Progenitor cell of endocrine pancreas (in vitro differentiated cells): ENCODE measurements at regions not wholly inside any gene's neighbourhood (a gene's known extent, or its start where the extent isn't known, plus 50 kb on each side); places are given as distances from the start of the nearest gene placed in this dataset.

ENCODE experiments used
- DNase-seq: peaks from one replicate; pipeline ENCODE4 v3.0.0; 2021; ENCODE audit warnings: low spot score; ENCODE audit not compliant: unreplicated experiment
- H3K27ac Mint-ChIP-seq: 2 replicates; pipeline ENCODE4 v1.8.0; 2021; ENCODE audit warnings: mild to moderate bottlenecking, moderate library complexity, mixed read lengths
- H3K27me3 Mint-ChIP-seq: 2 replicates; pipeline ENCODE4 v1.8.0; 2021; ENCODE audit warnings: mixed read lengths
- H3K36me3 Mint-ChIP-seq: 2 replicates; pipeline ENCODE4 v1.8.0; 2022; ENCODE audit warnings: mixed read lengths; ENCODE audit not compliant: insufficient read depth
- H3K4me1 Mint-ChIP-seq: 2 replicates; pipeline ENCODE4 v1.8.0; 2021; ENCODE audit warnings: low read depth, mixed read lengths
- H3K4me3 Mint-ChIP-seq: 2 replicates; pipeline ENCODE4 v1.8.0; 2021; ENCODE audit warnings: low read depth, mild to moderate bottlenecking, moderate library complexity, mixed read lengths
- H3K9me3 Mint-ChIP-seq: 2 replicates; pipeline ENCODE4 v1.8.0; 2021; ENCODE audit warnings: low read depth, mixed read lengths
- CTCF ChIP-seq: fragments of 200-600 bp; sonication (generic); IDR thresholded peaks from one replicate; pipeline ENCODE4 v1.5.0; 2021; ENCODE audit warnings: antibody characterized with exemption, mild to moderate bottlenecking; ENCODE audit not compliant: unreplicated experiment

- Mint-ChIP-seq H3K4me3 (no peak overlapping the region), H3K4me1 (peaks cover 10% of the 10 kb centered on the region), H3K27me3 (no peaks in the 10 kb centered on the region), H3K27ac (no peak overlapping the region), H3K9me3 (peaks cover 4% of the 10 kb centered on the region), H3K36me3 (peaks cover 2% of the 10 kb centered on the region)
- no peak for DNase-seq
- TF ChIP-seq CTCF = no peak
These were observed 182.2 kb downstream of the WDR11 start for GRCh38 chr10:121033366-121033765.

GRCh38 chr10:121036431-121036830 lies 185.3 kb downstream of the WDR11 start:
- no peak for TF ChIP-seq CTCF
- Mint-ChIP-seq H3K4me3 (no peak overlapping the region), H3K27me3 (no peaks in the 10 kb centered on the region), H3K36me3 (peaks cover 2% of the 10 kb centered on the region), H3K4me1 (peaks cover 10% of the 10 kb centered on the region), H3K27ac (no peak overlapping the region), H3K9me3 (peaks cover 4% of the 10 kb centered on the region)
- DNase-seq = no peak

- no peak for DNase-seq
- Mint-ChIP-seq H3K36me3 (no peaks in the 10 kb centered on the region), H3K9me3 (peaks cover 4% of the 10 kb centered on the region), H3K4me3 (no peak overlapping the region), H3K27ac (no peak overlapping the region), H3K27me3 (no peaks in the 10 kb centered on the region), H3K4me1 (peaks cover 9% of the 10 kb centered on the region)
- TF ChIP-seq CTCF = no peak
These were observed 190.3 kb downstream of the WDR11 start for GRCh38 chr10:121041499-121041898.

- no peaks in the 10 kb centered on the region for H3K27me3 Mint-ChIP-seq
- no peak overlapping the region for H3K27ac Mint-ChIP-seq
- no peak for TF ChIP-seq CTCF
- H3K4me1 Mint-ChIP-seq = peaks cover 5% of the 10 kb centered on the region
- DNase-seq = no peak
- H3K4me3 Mint-ChIP-seq = no peak overlapping the region
- peaks cover 4% of the 10 kb centered on the region for H3K9me3 Mint-ChIP-seq
- no peaks in the 10 kb centered on the region for H3K36me3 Mint-ChIP-seq
These were observed 190.7 kb downstream of the WDR11 start for GRCh38 chr10:121041906-121042305.

GRCh38 chr10:121042342-121042741 lies 191.2 kb downstream of the WDR11 start:
- H3K4me3 Mint-ChIP-seq = no peak overlapping the region
- DNase-seq = no peak
- no peaks in the 10 kb centered on the region for H3K27me3 Mint-ChIP-seq
- peaks cover 4% of the 10 kb centered on the region for H3K9me3 Mint-ChIP-seq
- no peak overlapping the region for H3K27ac Mint-ChIP-seq
- no peaks in the 10 kb centered on the region for H3K36me3 Mint-ChIP-seq
- peaks cover 5% of the 10 kb centered on the region for H3K4me1 Mint-ChIP-seq
- TF ChIP-seq CTCF = no peak
